PC-3 (cell line): ENCODE measurements at regions not wholly inside any gene's neighbourhood (a gene's known extent, or its start where the extent isn't known, plus 50 kb on each side); places are given as distances from the start of the nearest gene placed in this dataset.

ENCODE experiments used
- CTCF ChIP-seq: fragments of 300-600 bp; sonication (generic); conservative IDR thresholded peaks from 2 replicates; pipeline ENCODE4 v1.5.1; 2017; ENCODE audit warnings: antibody characterized with exemption, low read depth, mild to moderate bottlenecking, low read length
- EZH2 ChIP-seq: fragments of 300-600 bp; sonication (generic); IDR thresholded peaks from one replicate; pipeline ENCODE4 v1.6.1; 2017; ENCODE audit warnings: antibody characterized with exemption, mild to moderate bottlenecking, low read length; ENCODE audit not compliant: unreplicated experiment
- EZH2phosphoT487 ChIP-seq: fragments of 300-600 bp; sonication (generic); IDR thresholded peaks from 2 replicates; pipeline ENCODE4 v1.6.1; 2018; ENCODE audit warnings: mild to moderate bottlenecking, antibody characterized with exemption, low read length, borderline replicate concordance

DNA sequence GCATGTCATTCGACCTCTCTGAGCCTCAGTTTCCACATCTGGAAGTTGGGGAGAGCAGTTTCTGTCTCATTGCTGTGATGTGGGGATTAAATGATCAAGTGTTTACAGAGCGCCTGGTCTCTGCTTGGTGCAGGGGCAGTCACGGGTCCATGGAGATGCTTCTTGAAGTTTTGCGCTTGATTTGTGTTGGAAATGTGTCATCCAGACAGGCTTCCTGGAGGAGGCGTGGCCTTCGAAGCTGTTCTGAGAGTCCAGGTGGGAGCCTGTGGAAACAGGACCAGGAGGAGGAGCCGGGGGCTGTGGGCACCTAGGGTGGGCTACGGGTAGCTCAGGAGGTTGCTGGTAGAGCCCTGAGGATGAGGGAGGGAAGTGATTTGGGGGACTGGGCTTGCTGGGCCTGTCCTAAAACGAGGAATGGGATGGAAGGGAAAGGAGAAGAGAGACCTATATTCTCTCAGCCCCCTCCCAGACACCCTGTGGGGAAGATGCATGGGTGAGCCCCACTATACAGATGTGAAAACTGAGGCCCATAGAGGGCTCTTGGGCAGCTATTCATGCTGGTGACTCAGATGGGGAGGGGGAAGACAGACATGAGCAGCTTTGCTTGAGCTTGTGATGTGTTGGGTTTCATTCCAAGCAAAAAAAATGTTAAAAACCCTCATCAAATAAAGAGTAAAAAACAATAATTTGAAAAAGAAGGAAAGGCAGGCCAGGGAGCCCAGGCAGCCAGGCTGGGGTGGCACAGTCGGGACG is 107.2 kb upstream of the WNT4 start:
- TF ChIP-seq CTCF, result no peak
- TF ChIP-seq EZH2, result no peak
- no peak for TF ChIP-seq EZH2phosphoT487
